HCT116 (cell line): ENCODE measurements at regions not wholly inside any gene's neighbourhood (a gene's known extent, or its start where the extent isn't known, plus 50 kb on each side); places are given as distances from the start of the nearest gene placed in this dataset.
A peak's percentile ranks its signal among the peaks of the same experiment; 100 is the strongest.

Experiments used
- CBX3 ChIP-seq: IDR thresholded peaks from 2 replicates; pipeline ENCODE4 v1.6.1; 2012; ENCODE audit warnings: low read depth
- CEBPB ChIP-seq: IDR thresholded peaks from 2 replicates; pipeline ENCODE4 v1.6.1; 2012; ENCODE audit warnings: low read depth
- CTCF ChIP-seq, 3 experiments: fragments of 200-600 bp in 1 of 3; sonication (generic) in 1 of 3; IDR thresholded peaks in 2 of 3; conservative IDR thresholded peaks in 1 of 3; 2 replicates each; pipeline ENCODE4 v1.5.1; 2012 to 2017; ENCODE audit warnings: low read depth in 2 of 3, low read length in 2 of 3, antibody characterized with exemption in 1 of 3, borderline replicate concordance in 1 of 3, control low read depth in 1 of 3, mild to moderate bottlenecking in 1 of 3, mixed read lengths in 1 of 3, mixed run types in 1 of 3, moderate library complexity in 1 of 3; ENCODE audit not compliant: insufficient read depth in 1 of 3
- EGR1 ChIP-seq: IDR thresholded peaks from 2 replicates; pipeline ENCODE4 v1.6.1; 2012; ENCODE audit warnings: low read depth
- EZH2 ChIP-seq: fragments of 200-600 bp; sonication (generic); IDR thresholded peaks from 2 replicates; pipeline ENCODE4 v1.6.1; 2017; ENCODE audit warnings: antibody characterized with exemption, mixed run types
- JUND ChIP-seq: IDR thresholded peaks from 2 replicates; pipeline ENCODE4 v1.6.1; 2012
- MAX ChIP-seq: IDR thresholded peaks from 2 replicates; pipeline ENCODE4 v1.6.1; 2012
- POLR2A ChIP-seq: IDR thresholded peaks from 2 replicates; pipeline ENCODE4 v1.7.0; 2011; ENCODE audit warnings: borderline replicate concordance; ENCODE audit not compliant: insufficient read depth, insufficient read length; ENCODE audit errors: extremely low read depth
- POLR2AphosphoS5 ChIP-seq: IDR thresholded peaks from 2 replicates; pipeline ENCODE4 v1.6.1; 2011; ENCODE audit warnings: mild to moderate bottlenecking, low read depth, low read length, moderate library complexity
- REST ChIP-seq: IDR thresholded peaks from 2 replicates; pipeline ENCODE4 v1.6.1; 2012; ENCODE audit warnings: low read depth
- SP1 ChIP-seq: IDR thresholded peaks from 2 replicates; pipeline ENCODE4 v1.6.1; 2012; ENCODE audit warnings: low read depth
- YY1 ChIP-seq: IDR thresholded peaks from 2 replicates; pipeline ENCODE4 v1.6.1; 2011; ENCODE audit warnings: low read length, low read depth, moderate library complexity, mild to moderate bottlenecking; ENCODE audit not compliant: insufficient replicate concordance; ENCODE audit errors: extremely low read depth
- ZBTB33 ChIP-seq: IDR thresholded peaks from 2 replicates; pipeline ENCODE4 v1.6.1; 2011; ENCODE audit warnings: mild to moderate bottlenecking, low read length, moderate library complexity; ENCODE audit not compliant: insufficient replicate concordance; ENCODE audit errors: extremely low read depth
- ZNF274 ChIP-seq: fragments of 200-500 bp; sonication (Bioruptor generic); IDR thresholded peaks from 2 replicates; pipeline ENCODE4 v1.6.1; 2014; ENCODE audit warnings: mild to moderate bottlenecking, low read depth, low read length, inconsistent platforms

GRCh38 chr15:79595995-79596622 lies 164.0 kb downstream of the MINAR1 start:
- TF ChIP-seq CTCF (IDR thresholded peaks at IDR 0.05 in 2 of 3, conservative IDR thresholded peaks at IDR 0.05 in 1 of 3; ENCODE audit: borderline replicate concordance in 1 of 3, insufficient read depth in 1 of 3, low read depth in 2 of 3, low read length in 2 of 3) (peak; percentile 99 to 100 (median 99)), EGR1 (no peak), POLR2A (no peak), ZBTB33 (no peak), JUND (no peak), POLR2AphosphoS5 (no peak), MAX (no peak), REST (no peak), ZNF274 (no peak), CEBPB (no peak), EZH2 (no peak), YY1 (no peak), SP1 (no peak), CBX3 (peak; percentile 91)
